ENCODE measurements at regions not wholly inside any gene's neighbourhood (a gene's known extent, or its start where the extent isn't known, plus 50 kb on each side); places are given as distances from the start of the nearest gene placed in this dataset.

GRCh38 chr2:22838461-22838860, 546.5 kb upstream of the KLHL29 start:
- no peak for TF ChIP-seq EZH2phosphoT487 (conservative IDR thresholded peaks at IDR 0.05; ENCODE audit: low read length)
- TF ChIP-seq CTCF (IDR thresholded peaks at IDR 0.05; ENCODE audit: insufficient read depth, low read length, poor library complexity, severe bottlenecking) = no peak
